HCT116 (cell line): ENCODE measurements at regions not wholly inside any gene's neighbourhood (a gene's known extent, or its start where the extent isn't known, plus 50 kb on each side); places are given as distances from the start of the nearest gene placed in this dataset.

ENCODE experiments used
- ATAC-seq: fragments of 200-7000 bp; cut with Tn5 transposase; 2 replicates; pipeline ENCODE4 v1.9.1; 2020; ENCODE audit warnings: mild to moderate bottlenecking, moderate library complexity
- BruUV-seq: library from RNA; stranded (reverse); fragments of 400-500 nt; replicated peaks from 2 replicates; lab custom pipeline; 2021; lab: Mats Ljungman, UMichigan
- CTCF ChIA-PET: fragments of 300-600 bp; sonication (Branson Sonifier 250); formaldehyde crosslinking; loops from one replicate; lab custom pipeline; 2021; ENCODE audit warnings: antibody characterized with exemption; lab: Charles Lee
- POLR2A ChIA-PET: fragments of 300-600, 350-600 bp; sonication (Branson Sonifier 250); formaldehyde crosslinking; loops from one replicate; lab custom pipeline; 2021; ENCODE audit warnings: antibody characterized with exemption; lab: Charles Lee
- RAD21 ChIA-PET, 2 experiments: fragments of 300-600 bp; sonication (Branson Sonifier 250); formaldehyde crosslinking; loops; one replicate each; lab custom pipeline; 2023; ENCODE audit warnings: low total read pairs in 2 of 2; ENCODE audit not compliant: uncharacterized antibody in 2 of 2, unreplicated experiment in 2 of 2, low non-redundant PET in 1 of 2; lab: Charles Lee
- DNase-seq: peaks from one replicate; pipeline ENCODE4 v3.0.0-alpha.2; 2010; ENCODE audit warnings: low read depth, low spot score
- H2AFZ ChIP-seq: fragments of 200-600 bp; shearing (Covaris generic), sonication (generic); 2 replicates; pipeline ENCODE4 v1.6.1; 2017; ENCODE audit warnings: low read depth, mixed run types, mixed read lengths, antibody characterized with exemption, low read length; ENCODE audit not compliant: poor library complexity, severe bottlenecking
- H3K27ac ChIP-seq: 2 replicates; pipeline ENCODE4 v1.5.1; 2012; ENCODE audit warnings: low read depth, low read length
- H3K27me3 ChIP-seq: fragments of 200-600 bp; sonication (generic); 2 replicates; pipeline ENCODE4 v1.6.1; 2016; ENCODE audit warnings: mixed run types, low read length, mixed read lengths; ENCODE audit not compliant: insufficient read depth
- H3K36me3 ChIP-seq, 2 experiments: fragments of 200-500 bp in 1 of 2; fragments of 200-600 bp in 1 of 2; sonication (Bioruptor generic) in 1 of 2; sonication (generic) in 1 of 2; 2 replicates each; pipeline versions ENCODE4 v1.5.1 to v1.6.1; 2014 to 2016; ENCODE audit warnings: low read length in 2 of 2, inconsistent platforms in 1 of 2, mixed read lengths in 1 of 2, mixed run types in 1 of 2; ENCODE audit not compliant: insufficient read depth in 2 of 2, control insufficient read depth in 1 of 2
- H3K4me1 ChIP-seq, 2 experiments: fragments of 200-600 bp in 1 of 2; sonication (generic) in 1 of 2; 2 replicates each; pipeline versions ENCODE4 v1.5.1 to v1.6.1; 2012 to 2017; ENCODE audit warnings: low read length in 2 of 2, inconsistent platforms in 1 of 2, mild to moderate bottlenecking in 1 of 2, mixed read lengths in 1 of 2, mixed run types in 1 of 2, moderate library complexity in 1 of 2; ENCODE audit not compliant: insufficient read depth in 2 of 2, control insufficient read depth in 1 of 2
- H3K4me2 ChIP-seq: fragments of 200-600 bp; sonication (generic); 2 replicates; pipeline ENCODE4 v1.6.1; 2017; ENCODE audit warnings: mixed run types, low read length, mixed read lengths
- H3K4me3 ChIP-seq, 2 experiments: fragments of 200-600 bp in 1 of 2; sonication (generic) in 1 of 2; replicated peaks in 1 of 2; 2 replicates each; pipeline ENCODE4 v1.5.1; 2011 to 2016; ENCODE audit warnings: low read length in 2 of 2, control low read depth in 1 of 2, low read depth in 1 of 2, mild to moderate bottlenecking in 1 of 2, mixed read lengths in 1 of 2, mixed run types in 1 of 2
- H3K79me2 ChIP-seq: fragments of 200-600 bp; sonication (generic); 2 replicates; pipeline ENCODE4 v1.6.1; 2017; ENCODE audit warnings: mild to moderate bottlenecking, mixed run types, low read length, moderate library complexity, mixed read lengths; ENCODE audit not compliant: insufficient read depth
- H3K9ac ChIP-seq: fragments of 200-600 bp; sonication (generic); 2 replicates; pipeline ENCODE4 v1.6.1; 2016; ENCODE audit warnings: low read length, mixed read lengths
- H3K9me2 ChIP-seq: fragments of 200-600 bp; sonication (generic), shearing (Covaris generic); 2 replicates; pipeline ENCODE4 v1.6.1; 2017; ENCODE audit warnings: mixed run types, mild to moderate bottlenecking, moderate library complexity; ENCODE audit not compliant: insufficient read depth
- H3K9me3 ChIP-seq, 2 experiments: fragments of 200-500 bp in 1 of 2; fragments of 200-600 bp in 1 of 2; sonication (Bioruptor generic) in 1 of 2; sonication (generic) in 1 of 2; 2 replicates each; pipeline ENCODE4 v1.6.1; 2014 to 2017; ENCODE audit warnings: low read length in 2 of 2, mixed read lengths in 2 of 2, inconsistent platforms in 1 of 2, low read depth in 1 of 2, mild to moderate bottlenecking in 1 of 2, mixed run types in 1 of 2, moderate library complexity in 1 of 2; ENCODE audit not compliant: control insufficient read depth in 1 of 2, insufficient read depth in 1 of 2
- H4K20me1 ChIP-seq: fragments of 200-600 bp; sonication (generic), shearing (Covaris generic); 2 replicates; pipeline ENCODE4 v1.6.1; 2017; ENCODE audit warnings: mixed run types, mild to moderate bottlenecking, moderate library complexity; ENCODE audit not compliant: insufficient read depth
- ATF3 ChIP-seq: IDR thresholded peaks from 2 replicates; pipeline ENCODE4 v1.6.1; 2012
- CBX3 ChIP-seq: IDR thresholded peaks from 2 replicates; pipeline ENCODE4 v1.6.1; 2012; ENCODE audit warnings: low read depth
- CTCF ChIP-seq, 3 experiments: fragments of 200-600 bp in 1 of 3; sonication (generic) in 1 of 3; IDR thresholded peaks in 2 of 3; conservative IDR thresholded peaks in 1 of 3; 2 replicates each; pipeline ENCODE4 v1.5.1; 2012 to 2017; ENCODE audit warnings: low read depth in 2 of 3, low read length in 2 of 3, antibody characterized with exemption in 1 of 3, borderline replicate concordance in 1 of 3, control low read depth in 1 of 3, mild to moderate bottlenecking in 1 of 3, mixed read lengths in 1 of 3, mixed run types in 1 of 3, moderate library complexity in 1 of 3; ENCODE audit not compliant: insufficient read depth in 1 of 3
- ELF1 ChIP-seq: IDR thresholded peaks from 2 replicates; pipeline ENCODE4 v1.6.1; 2012; ENCODE audit warnings: low read depth, borderline replicate concordance
- EZH2 ChIP-seq: fragments of 200-600 bp; sonication (generic); IDR thresholded peaks from 2 replicates; pipeline ENCODE4 v1.6.1; 2017; ENCODE audit warnings: antibody characterized with exemption, mixed run types
- EZH2phosphoT487 ChIP-seq: fragments of 200-600 bp; IDR thresholded peaks from 2 replicates; pipeline ENCODE4 v1.6.1; 2018; ENCODE audit warnings: antibody characterized with exemption, borderline replicate concordance
- JUND ChIP-seq: IDR thresholded peaks from 2 replicates; pipeline ENCODE4 v1.6.1; 2012
- POLR2AphosphoS5 ChIP-seq: IDR thresholded peaks from 2 replicates; pipeline ENCODE4 v1.6.1; 2011; ENCODE audit warnings: mild to moderate bottlenecking, low read depth, low read length, moderate library complexity
- RAD21 ChIP-seq: IDR thresholded peaks from 2 replicates; pipeline ENCODE4 v1.6.1; 2012; ENCODE audit warnings: low read depth, mild to moderate bottlenecking
- REST ChIP-seq: IDR thresholded peaks from 2 replicates; pipeline ENCODE4 v1.6.1; 2012; ENCODE audit warnings: low read depth
- SIN3A ChIP-seq: IDR thresholded peaks from 2 replicates; pipeline ENCODE4 v1.6.1; 2012; ENCODE audit warnings: low read depth
- SRF ChIP-seq: IDR thresholded peaks from 2 replicates; pipeline ENCODE4 v1.6.1; 2012; ENCODE audit warnings: low read depth
- TCF7L2 ChIP-seq: IDR thresholded peaks from 2 replicates; pipeline ENCODE4 v1.7.0; 2011; ENCODE audit warnings: borderline replicate concordance, inconsistent platforms; ENCODE audit not compliant: insufficient read depth, insufficient read length; ENCODE audit errors: extremely low read depth
- ZFX ChIP-seq: fragments of 450-650 bp; IDR thresholded peaks from 2 replicates; pipeline ENCODE4 v1.6.1; 2017
- ZNF274 ChIP-seq: fragments of 200-500 bp; sonication (Bioruptor generic); IDR thresholded peaks from 2 replicates; pipeline ENCODE4 v1.6.1; 2014; ENCODE audit warnings: mild to moderate bottlenecking, low read depth, low read length, inconsistent platforms
- intact Hi-C: fragments of 100-400 bp; cut with micrococcal nuclease; formaldehyde crosslinking; loops from 2 replicates; pipeline ENCODE4 v1.10.0; 2022

GRCh38 chr6:122114717-122115116, 284.7 kb upstream of the HSF2 start:
- no peaks in the 10 kb centered on the region for H3K4me1 ChIP-seq
- no peak overlapping the region for H3K4me3 ChIP-seq
- H3K27ac ChIP-seq: no peak overlapping the region
- no TSS peak for BruUV-seq
- no peak for DNase-seq
- no peak for ATAC-seq
- RAD21 ChIA-PET: no interaction called here
- no peaks in the 10 kb centered on the region for H3K79me2 ChIP-seq
- no peaks in the 10 kb centered on the region for H4K20me1 ChIP-seq
- CTCF ChIA-PET: no interaction called here
- no peak for TF ChIP-seq CBX3
- TF ChIP-seq ELF1: no peak
- TF ChIP-seq EZH2phosphoT487: no peak
- no peak for TF ChIP-seq POLR2AphosphoS5
- no peak overlapping the region for H3K4me2 ChIP-seq
- intact Hi-C loops: no loop called here
- H3K9me2 ChIP-seq: peaks cover 3% of the 10 kb centered on the region; the same call in 1 of the 2 replicates
- POLR2A ChIA-PET: no interaction called here
- no peak overlapping the region for H3K9ac ChIP-seq
- no peaks in the 10 kb centered on the region for H3K36me3 ChIP-seq
- H3K27me3 ChIP-seq: no peaks in the 10 kb centered on the region
- no peaks in the 10 kb centered on the region for H3K9me3 ChIP-seq
- no peak overlapping the region for H2AFZ ChIP-seq

- ChIA-PET RAD21 (no interaction called here), POLR2A (no interaction called here), CTCF (no interaction called here)
- DNase-seq (no peak), ATAC-seq (no peak)
- Histone ChIP-seq H3K27ac (no peak overlapping the region), H3K79me2 (no peaks in the 10 kb centered on the region), H3K4me3 (no peak overlapping the region), H3K9me2 (peaks cover 3% of the 10 kb centered on the region; the same call in 1 of the 2 replicates), H4K20me1 (no peaks in the 10 kb centered on the region), H3K4me1 (no peaks in the 10 kb centered on the region), H3K9ac (no peak overlapping the region), H3K4me2 (no peak overlapping the region), H3K36me3 (no peaks in the 10 kb centered on the region), H2AFZ (no peak overlapping the region), H3K27me3 (no peaks in the 10 kb centered on the region), H3K9me3 (no peaks in the 10 kb centered on the region)
- BruUV-seq: no TSS peak
- intact Hi-C loops: no loop called here
- TF ChIP-seq RAD21 (no peak), ZNF274 (no peak), ELF1 (no peak), SIN3A (no peak), ZFX (no peak), ATF3 (no peak), SRF (no peak), POLR2AphosphoS5 (no peak), TCF7L2 (no peak), CBX3 (no peak), CTCF (IDR thresholded peaks at IDR 0.05 in 2 of 3, conservative IDR thresholded peaks at IDR 0.05 in 1 of 3; ENCODE audit: borderline replicate concordance in 1 of 3, insufficient read depth in 1 of 3, low read depth in 2 of 3, low read length in 2 of 3) (no peak), JUND (no peak), REST (no peak), EZH2 (no peak)
Measured at GRCh38 chr6:122116119-122116834, 283.2 kb upstream of the HSF2 start.
